Ascending aorta (tissue), 2 donors: ENCODE measurements at regions not wholly inside any gene's neighbourhood (a gene's known extent, or its start where the extent isn't known, plus 50 kb on each side); places are given as distances from the start of the nearest gene placed in this dataset.
"Not testable (repeated sequence)": the region's sequence is repeated elsewhere in the genome, so short reads cannot be mapped to it uniquely, and the experiment has no call there.

Experiments
- DNase-seq, 2 donors: peaks; one replicate each; pipeline ENCODE4 v3.0.0-alpha.2; 2019; ENCODE audit warnings: low spot score in 2 of 2
- H3K27ac ChIP-seq, 2 donors: fragments of 200-600 bp; sonication (generic); one replicate each; pipeline ENCODE4 v1.5.1; 2016 to 2017; ENCODE audit warnings: mild to moderate bottlenecking in 1 of 2
- H3K27me3 ChIP-seq: fragments of 200-600 bp; sonication (generic); one replicate; pipeline ENCODE4 v1.5.1; 2017
- H3K36me3 ChIP-seq, 2 donors: fragments of 200-600 bp; sonication (generic); one replicate each; pipeline ENCODE4 v1.5.1; 2016
- H3K4me1 ChIP-seq, 2 donors: fragments of 200-600 bp; sonication (generic); one replicate each; pipeline ENCODE4 v1.5.1; 2016 to 2017; ENCODE audit warnings: mild to moderate bottlenecking in 1 of 2
- H3K4me3 ChIP-seq, 2 donors: fragments of 200-600 bp; sonication (generic); one replicate each; pipeline ENCODE4 v1.5.1; 2016 to 2017; ENCODE audit warnings: mild to moderate bottlenecking in 1 of 2
- H3K9me3 ChIP-seq, 2 donors: fragments of 200-600 bp; sonication (generic); one replicate each; pipeline ENCODE4 v1.5.1; 2016
- intact Hi-C: fragments of 100-400 bp; cut with DNase I; formaldehyde crosslinking; loops from one replicate; pipeline ENCODE4 v1.15.1; 2023
- TF ChIP-seq, protein P1 (sequence below), 3 experiments: fragments of 200-600 bp in 2 of 3; fragments of 450-650 bp in 1 of 3; sonication (generic) in 2 of 3; IDR thresholded peaks; one replicate each; pipeline ENCODE4 v1.5.1; 2016 to 2019; ENCODE audit warnings: antibody characterized with exemption in 3 of 3, mild to moderate bottlenecking in 1 of 3, moderate library complexity in 1 of 3

DNA sequence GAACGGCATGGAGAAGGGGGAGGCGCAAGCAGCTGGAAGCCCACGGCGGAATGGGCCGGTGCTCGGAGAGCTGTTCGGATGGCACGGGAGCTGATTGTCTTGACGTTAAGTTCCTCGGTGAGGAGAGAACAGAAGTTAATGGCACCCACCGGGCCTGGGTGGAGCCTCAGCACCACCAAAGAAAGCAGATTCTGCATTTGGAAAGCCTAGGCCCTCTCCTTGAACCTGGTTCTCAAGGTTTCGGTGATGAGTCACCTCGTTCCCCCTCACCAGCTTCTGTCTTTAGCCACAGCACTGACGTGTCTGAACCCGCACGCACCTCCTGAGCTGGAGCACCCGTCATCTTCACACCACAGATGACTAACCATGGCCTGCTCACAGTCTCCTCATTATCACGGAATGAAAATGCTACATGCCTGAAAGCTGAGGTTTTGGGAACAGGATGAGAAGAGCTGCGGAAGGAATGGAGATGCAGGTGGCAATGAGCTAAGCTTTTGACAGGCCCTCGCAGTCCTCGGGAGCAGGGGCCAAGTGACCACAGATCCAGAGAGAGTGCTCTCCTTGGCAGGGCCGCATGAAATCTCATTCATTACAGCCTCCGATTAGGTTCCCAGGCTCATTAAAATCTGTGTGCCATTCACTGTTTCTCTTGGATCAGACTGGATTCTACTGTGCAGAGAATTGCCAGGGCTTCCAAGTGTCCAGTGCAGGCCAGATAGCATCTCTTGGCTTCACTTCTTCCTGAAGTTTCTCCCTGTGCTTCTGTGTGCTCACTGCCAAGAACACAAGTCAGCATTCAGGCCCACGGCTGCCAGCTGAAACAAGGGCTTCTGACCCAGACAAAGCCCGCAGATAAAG, 96.3 kb upstream of the DLG1 start:
- Histone ChIP-seq H3K36me3 (no peaks in the 10 kb centered on the region), H3K27me3 (no peaks in the 10 kb centered on the region), H3K27ac (peak overlapping the region in 1 of 2 donors; percentile 18), H3K4me1 (peaks cover 0 to 11% of the 10 kb centered on the region in 2 donors), H3K9me3 (no peaks in the 10 kb centered on the region), H3K4me3 (no peak overlapping the region)
- intact Hi-C loops = no loop called here
- TF ChIP-seq, protein P1, sequence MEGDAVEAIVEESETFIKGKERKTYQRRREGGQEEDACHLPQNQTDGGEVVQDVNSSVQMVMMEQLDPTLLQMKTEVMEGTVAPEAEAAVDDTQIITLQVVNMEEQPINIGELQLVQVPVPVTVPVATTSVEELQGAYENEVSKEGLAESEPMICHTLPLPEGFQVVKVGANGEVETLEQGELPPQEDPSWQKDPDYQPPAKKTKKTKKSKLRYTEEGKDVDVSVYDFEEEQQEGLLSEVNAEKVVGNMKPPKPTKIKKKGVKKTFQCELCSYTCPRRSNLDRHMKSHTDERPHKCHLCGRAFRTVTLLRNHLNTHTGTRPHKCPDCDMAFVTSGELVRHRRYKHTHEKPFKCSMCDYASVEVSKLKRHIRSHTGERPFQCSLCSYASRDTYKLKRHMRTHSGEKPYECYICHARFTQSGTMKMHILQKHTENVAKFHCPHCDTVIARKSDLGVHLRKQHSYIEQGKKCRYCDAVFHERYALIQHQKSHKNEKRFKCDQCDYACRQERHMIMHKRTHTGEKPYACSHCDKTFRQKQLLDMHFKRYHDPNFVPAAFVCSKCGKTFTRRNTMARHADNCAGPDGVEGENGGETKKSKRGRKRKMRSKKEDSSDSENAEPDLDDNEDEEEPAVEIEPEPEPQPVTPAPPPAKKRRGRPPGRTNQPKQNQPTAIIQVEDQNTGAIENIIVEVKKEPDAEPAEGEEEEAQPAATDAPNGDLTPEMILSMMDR (IDR thresholded peaks at IDR 0.05) = no peak
- DNase-seq = no peak

- DNase-seq, H3K27me3 ChIP-seq, H3K36me3 ChIP-seq, H3K4me3 ChIP-seq, intact Hi-C loops, H3K9me3 ChIP-seq, H3K27ac ChIP-seq: not testable (repeated sequence)
- H3K4me1 ChIP-seq = peaks cover 0 to 11% of the 10 kb centered on the region in 2 donors
Observed at GRCh38 chr3:197394126-197394463, 95.7 kb upstream of the DLG1 start.

DNA sequence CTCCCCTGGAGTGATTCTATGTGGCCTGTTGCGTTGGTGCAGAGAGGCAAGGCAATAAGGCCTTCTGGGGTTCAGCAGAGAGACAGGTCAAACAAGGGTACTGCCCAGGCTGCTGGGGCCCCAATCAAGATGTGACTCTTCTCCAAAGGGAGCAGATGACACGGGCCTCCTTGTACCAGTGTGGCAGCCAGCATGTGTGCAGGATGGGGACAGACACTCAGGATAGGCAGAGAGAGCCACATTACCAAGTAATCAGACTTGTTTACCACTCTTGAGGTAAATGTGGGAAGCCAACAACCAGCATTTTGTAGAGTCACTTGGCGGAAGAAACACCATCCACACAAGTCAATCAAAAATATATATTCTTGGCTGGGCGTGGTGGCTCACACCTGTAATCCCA, 95.3 kb upstream of the DLG1 start:
- H3K4me1 ChIP-seq = peaks cover 0 to 11% of the 10 kb centered on the region in 2 donors
- no peak for DNase-seq
- H3K9me3 ChIP-seq = no peaks in the 10 kb centered on the region
- H3K27ac ChIP-seq = no peak overlapping the region
- no peaks in the 10 kb centered on the region for H3K27me3 ChIP-seq
- no peak overlapping the region for H3K4me3 ChIP-seq
- no peaks in the 10 kb centered on the region for H3K36me3 ChIP-seq
- intact Hi-C loops = no loop called here
- TF ChIP-seq, protein P1 (IDR thresholded peaks at IDR 0.05) = no peak

GRCh38 chr3:197392961-197393360, 94.5 kb upstream of the DLG1 start:
- Histone ChIP-seq H3K4me3 (no peak overlapping the region), H3K9me3 (no peaks in the 10 kb centered on the region), H3K36me3 (no peaks in the 10 kb centered on the region), H3K4me1 (peaks cover 0 to 11% of the 10 kb centered on the region in 2 donors), H3K27ac (no peak overlapping the region), H3K27me3 (no peaks in the 10 kb centered on the region)
- DNase-seq = no peak
- intact Hi-C loops = no loop called here
- TF ChIP-seq, protein P1 (IDR thresholded peaks at IDR 0.05) = no peak

- Histone ChIP-seq H3K27ac (no peak overlapping the region), H3K27me3 (no peaks in the 10 kb centered on the region), H3K4me3 (no peak overlapping the region), H3K9me3 (no peaks in the 10 kb centered on the region), H3K36me3 (no peaks in the 10 kb centered on the region), H3K4me1 (no peaks in the 10 kb centered on the region)
- TF ChIP-seq, protein P1 (IDR thresholded peaks at IDR 0.05) = no peak
- DNase-seq = no peak
- intact Hi-C loops = no loop called here
Observed at GRCh38 chr3:197381371-197381770, 83.0 kb upstream of the DLG1 start.

DNA sequence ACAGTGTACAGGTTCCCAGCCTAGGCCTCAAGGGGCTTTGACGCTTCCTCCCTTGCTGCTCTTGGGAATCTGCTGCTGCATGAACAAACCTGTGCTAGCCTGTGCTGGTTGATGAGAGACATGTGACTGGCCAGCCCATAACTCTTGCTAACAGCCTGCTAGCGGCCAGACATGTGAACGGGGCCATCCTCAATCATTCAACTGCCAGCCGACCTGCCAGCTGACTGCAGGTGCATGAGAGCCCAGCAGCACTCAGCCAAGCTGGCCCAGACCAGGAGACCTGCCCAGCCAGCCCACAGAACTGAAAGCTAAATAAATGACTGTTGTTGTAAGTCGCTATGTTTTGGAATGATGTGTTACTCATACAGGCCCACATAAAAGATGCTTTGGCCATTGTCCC, 82.4 kb upstream of the DLG1 start:
- Histone ChIP-seq H3K27ac (no peak overlapping the region), H3K4me3 (no peak overlapping the region), H3K9me3 (no peaks in the 10 kb centered on the region), H3K36me3 (no peaks in the 10 kb centered on the region), H3K4me1 (no peaks in the 10 kb centered on the region), H3K27me3 (no peaks in the 10 kb centered on the region)
- TF ChIP-seq, protein P1 (IDR thresholded peaks at IDR 0.05) = no peak
- intact Hi-C loops = no loop called here
- no peak for DNase-seq
